ENCODE measurements at regions not wholly inside any gene's neighbourhood (a gene's known extent, or its start where the extent isn't known, plus 50 kb on each side); places are given as distances from the start of the nearest gene placed in this dataset.

DNA sequence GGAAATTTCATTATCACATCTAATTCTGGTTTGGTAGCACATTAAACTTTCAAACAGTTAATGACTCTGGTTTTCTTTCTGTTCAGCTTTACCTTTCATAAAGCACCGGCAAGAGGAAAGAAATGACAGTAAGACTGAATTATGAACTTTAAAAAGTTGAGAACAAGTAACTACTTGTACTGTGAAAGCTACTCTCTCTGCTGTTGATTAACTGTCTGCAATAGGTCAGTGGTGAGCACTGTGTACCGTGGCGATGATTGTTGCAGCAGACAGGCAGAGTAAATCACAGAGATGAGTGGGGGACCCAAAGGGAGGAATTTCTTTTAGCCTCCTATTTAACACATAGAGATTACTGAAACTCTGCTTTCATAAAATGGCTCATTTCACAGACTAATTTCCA lies 74.0 kb upstream of the MEF2C start:
- H3K36me3 ChIP-seq (ENCODE audit: control insufficient read depth in 1 of 2, insufficient read depth in 2 of 2, low read length in 1 of 2), result no peaks in the 10 kb centered on the region
- no peaks in the 10 kb centered on the region for H3K9me3 ChIP-seq (ENCODE audit: control insufficient read depth, low read length)
- DNase-seq (no peak), ATAC-seq (ENCODE audit: low FRiP score) (no peak)
- intact Hi-C loops (cut with DNase I), result no loop called here
- H3K27ac ChIP-seq (ENCODE audit: low read depth in 1 of 2, low read length in 2 of 2), result no peak overlapping the region
- peaks cover 0 to 20% of the 10 kb centered on the region in 2 donors for H3K4me1 ChIP-seq (ENCODE audit: control insufficient read depth in 1 of 2, insufficient read depth in 2 of 2, low read length in 2 of 2)
- no peaks in the 10 kb centered on the region for H3K27me3 ChIP-seq (ENCODE audit: control insufficient read depth in 1 of 2, insufficient read depth in 2 of 2, low read length in 1 of 2)
- no peak overlapping the region for H3K4me3 ChIP-seq (ENCODE audit: low read length in 2 of 2)
- WGBS, 2 donors, result 68 to 69% methylated on average over 3 of the region's 3 CpGs

DNA sequence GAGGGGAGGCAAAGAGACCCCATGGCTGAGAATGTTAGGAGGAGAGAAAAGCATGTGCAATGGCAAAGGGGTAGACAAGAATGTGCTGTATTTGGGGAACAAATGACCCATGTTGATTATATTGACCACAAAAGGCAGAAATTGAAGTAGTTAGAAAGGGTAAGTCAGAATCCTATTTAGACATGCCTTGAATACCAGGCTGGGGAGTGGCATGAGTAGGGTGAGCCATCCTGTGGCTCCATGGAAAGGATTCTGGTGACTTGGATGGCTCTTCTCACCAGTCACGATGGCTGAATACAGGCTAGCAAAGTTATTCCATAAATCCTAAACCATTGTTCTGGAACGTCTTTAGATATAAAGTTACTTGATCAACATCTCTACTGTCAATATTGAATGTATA lies 73.4 kb upstream of the MEF2C start:
- Histone ChIP-seq H3K36me3 (ENCODE audit: control insufficient read depth in 1 of 2, insufficient read depth in 2 of 2, low read length in 1 of 2) (no peaks in the 10 kb centered on the region), H3K4me1 (ENCODE audit: control insufficient read depth in 1 of 2, insufficient read depth in 2 of 2, low read length in 2 of 2) (peaks cover 0 to 19% of the 10 kb centered on the region in 2 donors), H3K4me3 (ENCODE audit: low read length in 2 of 2) (no peak overlapping the region), H3K27me3 (ENCODE audit: control insufficient read depth in 1 of 2, insufficient read depth in 2 of 2, low read length in 1 of 2) (no peaks in the 10 kb centered on the region), H3K27ac (ENCODE audit: low read depth in 1 of 2, low read length in 2 of 2) (no peak overlapping the region), H3K9me3 (ENCODE audit: control insufficient read depth, low read length) (no peaks in the 10 kb centered on the region)
- WGBS, 2 donors, result 93 to 96% methylated on average over 2 of the region's 2 CpGs
- intact Hi-C loops (cut with DNase I), result no loop called here
- no peak for ATAC-seq (ENCODE audit: low FRiP score)
- no peak for DNase-seq

DNA sequence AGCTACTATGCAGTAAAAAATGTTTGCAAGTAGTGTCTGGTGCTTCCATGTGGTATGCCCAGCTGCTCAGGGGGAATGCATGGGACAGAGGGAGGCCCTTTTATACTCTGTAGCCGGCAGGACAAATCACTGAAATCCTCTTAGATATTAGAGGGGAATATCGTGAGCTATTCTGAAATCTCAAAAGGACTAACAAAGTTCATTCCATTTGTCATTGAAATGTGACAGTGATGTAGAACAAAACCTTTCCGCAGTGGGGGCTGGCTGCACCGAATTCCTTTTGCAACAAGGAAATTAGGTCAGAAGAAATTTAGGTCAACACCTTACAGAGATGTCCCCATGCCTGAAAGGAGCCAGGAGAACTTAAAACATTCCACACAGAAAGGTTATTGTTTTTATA lies 72.4 kb upstream of the MEF2C start:
- Histone ChIP-seq H3K27me3 (ENCODE audit: control insufficient read depth in 1 of 2, insufficient read depth in 2 of 2, low read length in 1 of 2) (no peaks in the 10 kb centered on the region), H3K9me3 (ENCODE audit: control insufficient read depth, low read length) (no peaks in the 10 kb centered on the region), H3K4me3 (ENCODE audit: low read length in 2 of 2) (no peak overlapping the region), H3K27ac (ENCODE audit: low read depth in 1 of 2, low read length in 2 of 2) (no peak overlapping the region), H3K4me1 (ENCODE audit: control insufficient read depth in 1 of 2, insufficient read depth in 2 of 2, low read length in 2 of 2) (peaks cover 0 to 15% of the 10 kb centered on the region in 2 donors), H3K36me3 (ENCODE audit: control insufficient read depth in 1 of 2, insufficient read depth in 2 of 2, low read length in 1 of 2) (no peaks in the 10 kb centered on the region)
- DNase-seq (no peak), ATAC-seq (ENCODE audit: low FRiP score) (no peak)
- intact Hi-C loops (cut with DNase I), result no loop called here
- 55 to 61% methylated on average over 4 of the region's 4 CpGs for WGBS, 2 donors

DNA sequence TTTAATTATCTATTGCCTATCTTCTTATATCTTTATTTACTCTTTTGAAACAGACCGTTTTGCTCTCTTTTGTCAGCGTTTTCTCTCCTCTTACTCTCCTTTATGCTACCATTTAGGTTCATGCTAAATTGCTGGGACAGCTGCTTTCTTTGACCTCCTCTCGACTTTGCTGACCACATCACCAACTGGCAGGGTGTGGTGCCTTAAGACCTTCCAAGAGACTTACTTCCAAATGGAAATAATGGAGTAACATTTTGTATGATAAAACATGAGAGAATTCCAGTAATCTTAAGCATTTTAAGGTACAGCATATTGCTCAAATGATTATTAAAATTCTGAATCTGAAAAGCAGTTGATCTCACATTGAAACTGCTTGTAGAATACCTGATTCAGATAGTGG lies 71.5 kb upstream of the MEF2C start:
- DNase-seq, result no peak
- intact Hi-C loops (cut with DNase I), result no loop called here
- Histone ChIP-seq H3K4me1 (ENCODE audit: control insufficient read depth in 1 of 2, insufficient read depth in 2 of 2, low read length in 2 of 2) (peaks cover 0 to 15% of the 10 kb centered on the region in 2 donors), H3K4me3 (ENCODE audit: low read length in 2 of 2) (no peak overlapping the region), H3K27me3 (ENCODE audit: control insufficient read depth in 1 of 2, insufficient read depth in 2 of 2, low read length in 1 of 2) (no peaks in the 10 kb centered on the region), H3K9me3 (ENCODE audit: control insufficient read depth, low read length) (no peaks in the 10 kb centered on the region), H3K27ac (ENCODE audit: low read depth in 1 of 2, low read length in 2 of 2) (no peak overlapping the region), H3K36me3 (ENCODE audit: control insufficient read depth in 1 of 2, insufficient read depth in 2 of 2, low read length in 1 of 2) (no peaks in the 10 kb centered on the region)
- ATAC-seq (ENCODE audit: low FRiP score), result no peak
- WGBS, 2 donors, result 83 to 85% methylated on average over 3 of the region's 3 CpGs

DNA sequence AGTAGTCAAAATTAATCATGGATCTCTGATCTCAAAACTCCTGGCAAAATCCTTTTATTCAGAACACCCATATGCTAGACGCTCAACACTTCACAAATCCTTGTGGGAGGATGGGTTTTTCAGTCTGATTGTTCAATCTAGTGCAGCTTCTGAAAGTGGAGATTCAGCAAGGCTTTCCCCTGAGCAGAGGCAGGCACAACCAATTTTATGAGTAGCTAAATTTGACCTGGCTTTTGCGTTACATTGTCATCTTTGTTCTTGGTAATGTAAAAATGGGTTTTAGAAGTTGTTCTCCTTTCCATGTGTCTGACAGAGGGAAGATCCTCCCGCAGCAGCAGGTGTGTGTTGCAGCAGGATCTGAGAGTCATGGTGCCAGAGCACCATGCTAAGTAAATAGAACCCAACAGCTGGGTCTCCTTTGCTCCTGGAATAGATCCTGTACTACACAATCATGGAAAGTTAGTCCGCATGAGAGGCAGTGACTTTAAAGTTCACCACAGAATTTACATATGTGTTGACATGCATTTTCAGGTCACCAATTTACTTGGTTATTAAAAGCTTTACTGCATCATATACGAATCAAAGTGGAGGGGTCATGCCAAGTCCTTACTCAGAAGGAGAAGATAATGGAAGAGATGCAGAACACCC lies 70.1 kb upstream of the MEF2C start:
- Histone ChIP-seq H3K27me3 (ENCODE audit: control insufficient read depth in 1 of 2, insufficient read depth in 2 of 2, low read length in 1 of 2) (no peaks in the 10 kb centered on the region), H3K9me3 (ENCODE audit: control insufficient read depth, low read length) (no peaks in the 10 kb centered on the region), H3K4me3 (ENCODE audit: low read length in 2 of 2) (no peak overlapping the region), H3K4me1 (ENCODE audit: control insufficient read depth in 1 of 2, insufficient read depth in 2 of 2, low read length in 2 of 2) (peaks cover 4 to 15% of the 10 kb centered on the region in 2 donors), H3K36me3 (ENCODE audit: control insufficient read depth in 1 of 2, insufficient read depth in 2 of 2, low read length in 1 of 2) (no peaks in the 10 kb centered on the region), H3K27ac (ENCODE audit: low read depth in 1 of 2, low read length in 2 of 2) (peak overlapping the region; percentile 12 to 76)
- no peak for DNase-seq
- ATAC-seq (ENCODE audit: low FRiP score), result no peak
- intact Hi-C loops (cut with DNase I), result no loop called here
- 88 to 90% methylated on average over 5 of the region's 5 CpGs for WGBS, 2 donors

DNA sequence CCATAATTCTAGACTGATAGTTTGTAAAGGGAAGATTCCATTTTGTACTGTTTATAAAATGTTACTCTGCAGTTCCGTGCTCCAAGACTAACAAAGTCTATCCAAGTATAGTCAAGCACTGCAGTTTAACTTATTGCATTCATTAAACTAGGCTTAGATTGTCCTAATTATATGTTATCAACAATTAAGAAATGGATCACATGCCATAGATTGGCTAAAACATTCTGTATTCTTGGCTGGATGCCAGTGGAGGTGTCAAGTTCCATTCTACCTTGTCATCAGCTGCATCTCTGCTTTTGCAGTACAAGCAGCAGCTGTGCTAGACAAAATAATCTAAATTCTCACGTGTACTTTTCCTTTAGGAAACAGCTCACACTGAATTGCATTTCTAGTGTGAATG lies 69.4 kb upstream of the MEF2C start:
- no peak overlapping the region for H3K27ac ChIP-seq (ENCODE audit: low read depth in 1 of 2, low read length in 2 of 2)
- no peaks in the 10 kb centered on the region for H3K36me3 ChIP-seq (ENCODE audit: control insufficient read depth in 1 of 2, insufficient read depth in 2 of 2, low read length in 1 of 2)
- intact Hi-C loops (cut with DNase I), result no loop called here
- H3K9me3 ChIP-seq (ENCODE audit: control insufficient read depth, low read length), result no peaks in the 10 kb centered on the region
- 10 to 11% methylated on average over 2 of the region's 2 CpGs for WGBS, 2 donors
- no peaks in the 10 kb centered on the region for H3K27me3 ChIP-seq (ENCODE audit: control insufficient read depth in 1 of 2, insufficient read depth in 2 of 2, low read length in 1 of 2)
- no peak for DNase-seq
- ATAC-seq (ENCODE audit: low FRiP score), result no peak
- H3K4me1 ChIP-seq (ENCODE audit: control insufficient read depth in 1 of 2, insufficient read depth in 2 of 2, low read length in 2 of 2), result peaks cover 4 to 14% of the 10 kb centered on the region in 2 donors
- H3K4me3 ChIP-seq (ENCODE audit: low read length in 2 of 2), result no peak overlapping the region

DNA sequence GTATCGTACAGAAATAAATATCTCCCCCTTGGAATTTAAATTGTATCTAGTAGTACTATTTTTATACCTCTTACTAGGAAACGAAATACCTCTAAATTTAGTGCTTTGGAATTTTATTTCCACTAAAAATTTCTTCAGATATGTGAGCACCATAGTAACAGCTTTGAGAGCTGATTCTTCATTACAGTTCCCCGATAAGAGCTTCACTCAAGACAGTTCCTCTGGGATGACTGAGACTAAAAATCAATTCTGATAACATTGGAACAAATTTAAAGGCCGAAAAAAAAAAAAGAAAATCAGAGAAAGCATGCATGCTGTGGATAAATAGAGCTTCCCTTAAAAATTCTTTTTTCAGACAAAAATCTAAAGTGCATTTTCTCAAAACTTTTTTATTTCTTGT lies 68.5 kb upstream of the MEF2C start:
- peaks cover 4 to 13% of the 10 kb centered on the region in 2 donors for H3K4me1 ChIP-seq (ENCODE audit: control insufficient read depth in 1 of 2, insufficient read depth in 2 of 2, low read length in 2 of 2)
- no peak for ATAC-seq (ENCODE audit: low FRiP score)
- peak overlapping the region in 1 of 2 donors; percentile 28 for H3K27ac ChIP-seq (ENCODE audit: low read depth in 1 of 2, low read length in 2 of 2)
- no peak for DNase-seq
- H3K9me3 ChIP-seq (ENCODE audit: control insufficient read depth, low read length), result no peaks in the 10 kb centered on the region
- H3K27me3 ChIP-seq (ENCODE audit: control insufficient read depth in 1 of 2, insufficient read depth in 2 of 2, low read length in 1 of 2), result no peaks in the 10 kb centered on the region
- no peaks in the 10 kb centered on the region for H3K36me3 ChIP-seq (ENCODE audit: control insufficient read depth in 1 of 2, insufficient read depth in 2 of 2, low read length in 1 of 2)
- 4 to 10% methylated on average over 4 of the region's 4 CpGs for WGBS, 2 donors
- H3K4me3 ChIP-seq (ENCODE audit: low read length in 2 of 2), result peak overlapping the region in 1 of 2 donors; percentile 8
- intact Hi-C loops (cut with DNase I), result no loop called here

DNA sequence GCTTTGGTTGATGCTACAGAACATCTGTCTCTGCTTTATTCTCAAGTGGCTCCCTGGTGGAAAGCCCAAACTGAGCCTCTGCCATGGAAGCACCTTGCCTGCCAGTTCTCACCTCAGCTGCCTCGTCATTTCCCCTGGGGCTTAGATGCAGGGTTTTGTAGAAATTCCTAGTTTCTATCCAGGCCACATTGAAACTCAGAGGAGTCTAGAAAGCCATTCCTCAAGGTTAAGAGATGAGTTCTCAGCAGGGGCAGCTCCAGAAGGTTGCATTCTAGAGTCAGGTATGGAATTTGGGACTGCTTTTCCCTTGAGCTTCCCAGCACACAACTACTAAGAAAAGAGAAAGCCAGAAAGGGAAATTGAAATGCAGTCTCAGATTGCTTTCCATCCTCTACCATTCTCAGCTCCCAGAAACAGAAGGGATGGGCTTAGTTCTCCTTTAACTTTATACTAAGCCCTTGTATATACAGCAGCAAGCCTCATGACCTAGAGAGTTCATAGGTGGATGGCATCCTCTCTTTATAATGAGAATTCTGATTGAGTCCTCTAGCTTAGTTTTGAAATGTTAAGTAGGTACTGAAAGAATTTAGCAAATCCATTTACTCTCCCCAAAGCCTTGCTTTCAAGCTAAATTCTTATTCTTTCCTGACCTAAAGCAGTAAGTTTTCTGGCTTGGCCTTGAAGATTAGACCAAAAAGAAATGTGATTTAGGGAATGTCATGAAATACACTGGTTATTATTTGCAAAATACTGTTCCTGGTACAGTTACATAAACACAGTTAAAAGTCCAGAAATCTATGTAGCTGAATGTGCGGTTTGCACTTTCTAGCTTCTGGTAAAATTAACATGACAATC lies 66.0 kb upstream of the MEF2C start:
- intact Hi-C loops (cut with DNase I), result loop anchor here in 1 of 2 donors (5.0 kb wide), 1 partner anchor 138 kb away; no protein-coding TSS in a partner anchor
- ATAC-seq (ENCODE audit: low FRiP score) (no peak), DNase-seq (no peak)
- H3K4me3 ChIP-seq (ENCODE audit: low read length in 2 of 2), result no peak overlapping the region
- peaks cover 4 to 9% of the 10 kb centered on the region in 2 donors for H3K4me1 ChIP-seq (ENCODE audit: control insufficient read depth in 1 of 2, insufficient read depth in 2 of 2, low read length in 2 of 2)
- peak overlapping the region; percentile 36 to 67 for H3K27ac ChIP-seq (ENCODE audit: low read depth in 1 of 2, low read length in 2 of 2)
- H3K27me3 ChIP-seq (ENCODE audit: control insufficient read depth in 1 of 2, insufficient read depth in 2 of 2, low read length in 1 of 2), result no peaks in the 10 kb centered on the region
- peaks cover 3% of the 10 kb centered on the region for H3K9me3 ChIP-seq (ENCODE audit: control insufficient read depth, low read length)
- WGBS, 2 donors, result 50 to 52% methylated on average over 2 of the region's 2 CpGs
- H3K36me3 ChIP-seq (ENCODE audit: control insufficient read depth in 1 of 2, insufficient read depth in 2 of 2, low read length in 1 of 2), result no peaks in the 10 kb centered on the region
